ENCODE measurements at regions not wholly inside any gene's neighbourhood (a gene's known extent, or its start where the extent isn't known, plus 50 kb on each side); places are given as distances from the start of the nearest gene placed in this dataset.

DNA sequence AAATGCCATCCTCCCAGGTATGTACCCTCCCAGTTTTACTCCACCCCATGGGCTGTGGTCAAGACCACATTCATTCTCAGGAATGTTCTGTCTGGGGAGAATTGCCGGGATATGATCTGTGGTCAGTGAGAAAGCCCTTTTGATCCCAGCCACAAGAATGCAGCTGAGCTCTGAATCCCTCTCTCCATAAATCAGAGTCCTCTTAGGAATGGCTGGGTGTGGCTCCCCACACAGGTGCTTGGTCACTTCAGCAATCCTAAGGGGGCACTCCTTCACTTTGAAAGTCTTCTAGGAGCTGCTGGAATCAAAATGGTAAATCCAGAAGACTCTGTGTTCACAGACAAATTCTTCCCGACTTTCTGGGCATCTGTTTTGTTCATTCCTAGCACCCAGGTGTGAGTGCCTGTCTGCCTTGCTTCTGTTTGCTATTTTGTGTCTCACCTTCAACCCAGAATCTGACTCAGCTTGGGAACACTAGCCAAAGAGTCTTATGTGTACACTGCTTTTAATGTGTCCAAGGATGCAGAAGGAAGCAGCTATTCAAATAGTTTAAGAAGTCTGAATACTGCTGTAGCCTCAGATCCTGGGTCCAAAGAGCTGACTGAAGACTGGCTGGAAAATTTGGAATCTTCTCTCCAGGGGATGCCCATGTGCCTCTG is 144.6 kb upstream of the CDKN3 start:
- TF ChIP-seq, protein P1, sequence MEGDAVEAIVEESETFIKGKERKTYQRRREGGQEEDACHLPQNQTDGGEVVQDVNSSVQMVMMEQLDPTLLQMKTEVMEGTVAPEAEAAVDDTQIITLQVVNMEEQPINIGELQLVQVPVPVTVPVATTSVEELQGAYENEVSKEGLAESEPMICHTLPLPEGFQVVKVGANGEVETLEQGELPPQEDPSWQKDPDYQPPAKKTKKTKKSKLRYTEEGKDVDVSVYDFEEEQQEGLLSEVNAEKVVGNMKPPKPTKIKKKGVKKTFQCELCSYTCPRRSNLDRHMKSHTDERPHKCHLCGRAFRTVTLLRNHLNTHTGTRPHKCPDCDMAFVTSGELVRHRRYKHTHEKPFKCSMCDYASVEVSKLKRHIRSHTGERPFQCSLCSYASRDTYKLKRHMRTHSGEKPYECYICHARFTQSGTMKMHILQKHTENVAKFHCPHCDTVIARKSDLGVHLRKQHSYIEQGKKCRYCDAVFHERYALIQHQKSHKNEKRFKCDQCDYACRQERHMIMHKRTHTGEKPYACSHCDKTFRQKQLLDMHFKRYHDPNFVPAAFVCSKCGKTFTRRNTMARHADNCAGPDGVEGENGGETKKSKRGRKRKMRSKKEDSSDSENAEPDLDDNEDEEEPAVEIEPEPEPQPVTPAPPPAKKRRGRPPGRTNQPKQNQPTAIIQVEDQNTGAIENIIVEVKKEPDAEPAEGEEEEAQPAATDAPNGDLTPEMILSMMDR (conservative IDR thresholded peaks at IDR 0.05 in 1 of 2, IDR thresholded peaks at IDR 0.05 in 1 of 2; ENCODE audit: low read depth in 1 of 2, low read length in 2 of 2), result no peak
- no peak for TF ChIP-seq EZH2 (IDR thresholded peaks at IDR 0.05; ENCODE audit: low read length, missing control alignments)
